H1 (cell line): ENCODE measurements at regions not wholly inside any gene's neighbourhood (a gene's known extent, or its start where the extent isn't known, plus 50 kb on each side); places are given as distances from the start of the nearest gene placed in this dataset.

ENCODE experiments used
- CTCF ChIA-PET: fragments of 300-600 bp; sonication (Branson Sonifier 250); formaldehyde crosslinking; loops from one replicate; lab custom pipeline; 2021; ENCODE audit not compliant: partially characterized antibody; lab: Charles Lee
- POLR2A ChIA-PET: fragments of 300-600 bp; sonication (Branson Sonifier 250); formaldehyde crosslinking; loops from one replicate; lab custom pipeline; 2021; ENCODE audit warnings: inconsistent platforms; ENCODE audit not compliant: partially characterized antibody; lab: Charles Lee
- DNase-seq, 2 experiments: peaks; one replicate each; pipeline versions ENCODE4 v3.0.0 to v3.0.0-alpha.2; 2010 to 2022; ENCODE audit warnings: low spot score in 2 of 2, low read depth in 1 of 2, mixed read lengths in 1 of 2
- FAIRE-seq: peaks from 2 replicates; lab custom pipeline; 2011; peaks lifted over from hg19 to GRCh38; lab: Jason Lieb, UNC
- H2AFZ ChIP-seq: 2 replicates; pipeline ENCODE4 v1.8.1; 2012; ENCODE audit warnings: low read length, inconsistent platforms
- H2AK5ac ChIP-seq: 2 replicates; pipeline ENCODE4 v1.6.1; 2013; ENCODE audit warnings: low read depth, low read length
- H2BK120ac ChIP-seq: replicated peaks from 2 replicates; pipeline ENCODE3; 2013; ENCODE audit warnings: low read depth, low read length, inconsistent platforms
- H2BK12ac ChIP-seq: 2 replicates; pipeline ENCODE4 v1.6.1; 2013; ENCODE audit warnings: low read depth, low read length
- H2BK15ac ChIP-seq: 2 replicates; pipeline ENCODE4 v1.6.1; 2013; ENCODE audit warnings: low read length
- H2BK20ac ChIP-seq: 2 replicates; pipeline ENCODE4 v1.6.1; 2013; ENCODE audit warnings: low read length
- H2BK5ac ChIP-seq: 2 replicates; pipeline ENCODE4 v1.6.1; 2013; ENCODE audit warnings: low read depth, low read length
- H3K14ac ChIP-seq: 2 replicates; pipeline ENCODE4 v1.6.1; 2013; ENCODE audit warnings: inconsistent platforms; ENCODE audit not compliant: insufficient read length
- H3K18ac ChIP-seq: 2 replicates; pipeline ENCODE4 v1.6.1; 2013; ENCODE audit warnings: low read length; ENCODE audit errors: extremely low read depth
- H3K23ac ChIP-seq: 2 replicates; pipeline ENCODE4 v1.6.1; 2013; ENCODE audit warnings: inconsistent platforms; ENCODE audit not compliant: insufficient read length
- H3K23me2 ChIP-seq: 2 replicates; pipeline ENCODE4 v1.6.1; 2013; ENCODE audit warnings: low read depth, low read length
- H3K27ac ChIP-seq: 2 replicates; pipeline ENCODE4 v1.6.1; 2011; ENCODE audit warnings: low read depth, low read length, inconsistent platforms
- H3K27me3 ChIP-seq, 4 experiments: replicated peaks in 1 of 4; 1 replicate in 1 of 4; 2 replicates in 3 of 4; pipeline versions ENCODE4 v1.6.1 to v1.8.1; 2011 to 2013; ENCODE audit warnings: low read length in 3 of 4, mild to moderate bottlenecking in 3 of 4, inconsistent platforms in 2 of 4, mixed read lengths in 2 of 4, moderate library complexity in 1 of 4; ENCODE audit not compliant: control insufficient read depth in 3 of 4, insufficient read depth in 3 of 4; ENCODE audit errors: extremely low read depth in 1 of 4
- H3K36me3 ChIP-seq, 4 experiments: 2 replicates each; pipeline versions ENCODE4 v1.6.1 to v1.8.1; 2011 to 2013; ENCODE audit warnings: mild to moderate bottlenecking in 4 of 4, low read length in 3 of 4, moderate library complexity in 2 of 4, control low read depth in 1 of 4, inconsistent platforms in 1 of 4; ENCODE audit not compliant: insufficient read depth in 4 of 4, control insufficient read depth in 2 of 4
- H3K4ac ChIP-seq: replicated peaks from 2 replicates; pipeline ENCODE3; 2013; ENCODE audit warnings: low read length, low read depth, mixed read lengths, inconsistent platforms; ENCODE audit not compliant: insufficient read length
- H3K4me1 ChIP-seq, 4 experiments: replicated peaks in 1 of 4; 1 replicate in 1 of 4; 2 replicates in 3 of 4; pipeline versions ENCODE4 v1.6.1 to v1.8.1; 2011 to 2013; ENCODE audit warnings: low read length in 3 of 4, inconsistent platforms in 2 of 4, mixed read lengths in 1 of 4; ENCODE audit not compliant: insufficient read depth in 4 of 4, control insufficient read depth in 3 of 4
- H3K4me2 ChIP-seq, 2 experiments: 2 replicates each; pipeline versions ENCODE4 v1.6.1 to v1.8.1; 2011 to 2013; ENCODE audit warnings: low read depth in 2 of 2, low read length in 2 of 2, control low read depth in 1 of 2, inconsistent platforms in 1 of 2, mild to moderate bottlenecking in 1 of 2; ENCODE audit not compliant: insufficient read depth in 1 of 2
- H3K4me3 ChIP-seq, 4 experiments: fragments of 200-600, 300-600 bp in 1 of 4; sonication (generic), shearing (Covaris generic), sonication (Bioruptor Twin) in 1 of 4; 2 replicates each; pipeline versions ENCODE4 v1.5.1 to v1.8.1; 2011 to 2016; ENCODE audit warnings: low read length in 4 of 4, low read depth in 3 of 4, control low read depth in 2 of 4, inconsistent platforms in 2 of 4, mild to moderate bottlenecking in 2 of 4, mixed read lengths in 1 of 4, moderate library complexity in 1 of 4; ENCODE audit not compliant: insufficient read depth in 2 of 4; ENCODE audit errors: extremely low read depth in 1 of 4
- H3K56ac ChIP-seq: replicated peaks from 2 replicates; pipeline ENCODE3; 2013; ENCODE audit warnings: low read depth, mild to moderate bottlenecking, mixed read lengths, low read length, inconsistent platforms; ENCODE audit not compliant: insufficient read length
- H3K79me1 ChIP-seq: 2 replicates; pipeline ENCODE4 v1.6.1; 2013; ENCODE audit warnings: low read depth, low read length, control low read depth
- H3K79me2 ChIP-seq, 2 experiments: 2 replicates each; pipeline versions ENCODE4 v1.6.1 to v1.8.1; 2012 to 2013; ENCODE audit warnings: low read length in 2 of 2, mild to moderate bottlenecking in 2 of 2, inconsistent platforms in 1 of 2; ENCODE audit not compliant: insufficient read depth in 2 of 2, control insufficient read depth in 1 of 2
- H3K9ac ChIP-seq, 4 experiments: replicated peaks in 1 of 4; 1 replicate in 1 of 4; 2 replicates in 3 of 4; pipeline versions ENCODE4 v1.6.1 to v1.8.1; 2011 to 2013; ENCODE audit warnings: low read depth in 3 of 4, low read length in 3 of 4, control low read depth in 2 of 4, mild to moderate bottlenecking in 2 of 4, moderate library complexity in 2 of 4, inconsistent platforms in 1 of 4; ENCODE audit errors: extremely low read depth in 1 of 4
- H3K9me3 ChIP-seq, 2 experiments: 2 replicates each; pipeline versions ENCODE4 v1.6.1 to v1.8.1; 2012 to 2013; ENCODE audit warnings: mild to moderate bottlenecking in 2 of 2, moderate library complexity in 2 of 2, control low read depth in 1 of 2, inconsistent platforms in 1 of 2, low read depth in 1 of 2, low read length in 1 of 2, mixed read lengths in 1 of 2; ENCODE audit not compliant: insufficient read depth in 2 of 2
- H4K20me1 ChIP-seq, 2 experiments: replicated peaks in 1 of 2; 2 replicates each; pipeline versions ENCODE3 to v1.8.1; 2011 to 2013; ENCODE audit warnings: inconsistent platforms in 2 of 2, low read length in 2 of 2, mild to moderate bottlenecking in 1 of 2; ENCODE audit not compliant: insufficient read depth in 2 of 2, control insufficient read depth in 1 of 2
- H4K5ac ChIP-seq: 2 replicates; pipeline ENCODE4 v1.6.1; 2013; ENCODE audit warnings: low read length, low read depth, mixed read lengths, inconsistent platforms; ENCODE audit not compliant: insufficient read length
- H4K8ac ChIP-seq: 2 replicates; pipeline ENCODE4 v1.8.0; 2013; ENCODE audit warnings: mild to moderate bottlenecking, moderate library complexity, low read length, inconsistent platforms; ENCODE audit not compliant: insufficient read depth; ENCODE audit errors: extremely low read depth
- H4K91ac ChIP-seq: replicated peaks from 2 replicates; pipeline ENCODE3; 2013; ENCODE audit warnings: low read length, mixed read lengths, inconsistent platforms; ENCODE audit not compliant: insufficient read length
- CBX5 ChIP-seq: fragments of 300-800, 300-1000 bp; sonication (generic); IDR thresholded peaks from 2 replicates; pipeline ENCODE4 v1.7.1; 2016; ENCODE audit warnings: antibody characterized with exemption, low read length, low read depth
- EZH2 ChIP-seq: fragments of 200-600 bp; sonication (generic); IDR thresholded peaks from 2 replicates; pipeline ENCODE4 v1.7.1; 2012; ENCODE audit warnings: low read depth, mild to moderate bottlenecking, moderate library complexity, low read length, inconsistent platforms; ENCODE audit not compliant: severe bottlenecking
- FOSL1 ChIP-seq: IDR thresholded peaks from 2 replicates; pipeline ENCODE4 v1.6.1; 2011; ENCODE audit warnings: mild to moderate bottlenecking, low read depth, low read length, moderate library complexity; ENCODE audit not compliant: insufficient read depth
- HDAC6 ChIP-seq: IDR thresholded peaks from one replicate; pipeline ENCODE4 v1.7.1; 2012; ENCODE audit warnings: low read depth, mild to moderate bottlenecking, inconsistent platforms, low read length, moderate library complexity
- JUND ChIP-seq: IDR thresholded peaks from 2 replicates; pipeline ENCODE4 v1.6.1; 2011; ENCODE audit warnings: mild to moderate bottlenecking, improper control_type of control experiment, low read length
- POU5F1 ChIP-seq: IDR thresholded peaks from 2 replicates; pipeline ENCODE4 v1.6.1; 2011; ENCODE audit warnings: low read depth, mild to moderate bottlenecking, low read length, moderate library complexity
- RAD21 ChIP-seq, 2 experiments: IDR thresholded peaks in 1 of 2; conservative IDR thresholded peaks in 1 of 2; 2 replicates each; pipeline ENCODE4 v1.6.1; 2011; ENCODE audit warnings: low read depth in 2 of 2, low read length in 2 of 2, improper control_type of control experiment in 1 of 2, inconsistent platforms in 1 of 2, mild to moderate bottlenecking in 1 of 2, moderate library complexity in 1 of 2
- SAP30 ChIP-seq: fragments of 300-600 bp; sonication (generic); IDR thresholded peaks from 2 replicates; pipeline ENCODE4 v1.7.1; 2012; ENCODE audit warnings: low read length, moderate library complexity, mild to moderate bottlenecking, inconsistent platforms; ENCODE audit not compliant: insufficient read depth, insufficient replicate concordance
- SIRT6 ChIP-seq: IDR thresholded peaks from one replicate; pipeline ENCODE4 v1.7.1; 2012; ENCODE audit warnings: low read length, inconsistent platforms
- SRF ChIP-seq: IDR thresholded peaks from 2 replicates; pipeline ENCODE4 v1.6.1; 2011; ENCODE audit warnings: mild to moderate bottlenecking, low read depth, low read length, moderate library complexity
- YY1 ChIP-seq: IDR thresholded peaks from 2 replicates; pipeline ENCODE4 v1.6.1; 2011; ENCODE audit warnings: low read depth, mild to moderate bottlenecking, low read length
- ZNF274 ChIP-seq: IDR thresholded peaks from 2 replicates; pipeline ENCODE4 v1.7.0; 2012; ENCODE audit warnings: low read length, borderline replicate concordance; ENCODE audit errors: extremely low read depth
- WGBS, 2 experiments: shearing (Covaris generic) in 1 of 2; methylation state at CpG; one replicate each; pipeline versions ENCODE4 v1.1.6 to v1.1.7; 2013 to 2015; ENCODE audit warnings: low lambda C conversion rate in 2 of 2, mixed read lengths in 2 of 2, inconsistent platforms in 1 of 2, low coverage in 1 of 2, missing lambda C conversion rate in 1 of 2; ENCODE audit not compliant: insufficient replicate concordance in 2 of 2, insufficient coverage in 1 of 2, insufficient read length in 1 of 2; ENCODE audit errors: extremely low coverage in 1 of 2, missing lambda C conversion rate in 1 of 2; 5-methylcytosine and 5-hydroxymethylcytosine counted together
- TF ChIP-seq, protein P1 (sequence below): IDR thresholded peaks from 2 replicates; pipeline ENCODE4 v1.6.1; 2012; ENCODE audit warnings: inconsistent platforms
- TF ChIP-seq, protein P2 (sequence below): IDR thresholded peaks from 2 replicates; pipeline ENCODE4 v1.6.1; 2011; ENCODE audit warnings: low read length, improper control_type of control experiment

GRCh38 chr9:83130541-83130940 lies 67.6 kb upstream of the RASEF start:
- H2BK12ac ChIP-seq: no peak overlapping the region
- H2BK120ac ChIP-seq: no peak overlapping the region
- H3K9ac ChIP-seq: peak overlapping the region in 1 of 4 experiments; percentile 49; a peak in 1 of 7 replicates
- H3K18ac ChIP-seq: no peak overlapping the region
- H3K56ac ChIP-seq: no peak overlapping the region
- H3K4me2 ChIP-seq: no peak overlapping the region
- no peak overlapping the region for H2AK5ac ChIP-seq
- H2BK5ac ChIP-seq: no peak overlapping the region
- no peak overlapping the region for H2BK20ac ChIP-seq
- no peaks in the 10 kb centered on the region for H3K4me1 ChIP-seq
- no peaks in the 10 kb centered on the region for H3K23me2 ChIP-seq
- H3K23ac ChIP-seq: no peak overlapping the region
- H3K4ac ChIP-seq: no peak overlapping the region
- H3K36me3 ChIP-seq: no peaks in the 10 kb centered on the region
- no peaks in the 10 kb centered on the region for H3K9me3 ChIP-seq
- no peak overlapping the region for H2BK15ac ChIP-seq
- H3K27ac ChIP-seq: no peak overlapping the region
- no peaks in the 10 kb centered on the region for H3K79me1 ChIP-seq
- no peak overlapping the region for H3K4me3 ChIP-seq
- H3K27me3 ChIP-seq: no peaks in the 10 kb centered on the region
- CTCF ChIA-PET: no interaction called here
- DNase-seq (no peak), FAIRE-seq (no peak)
- no peaks in the 10 kb centered on the region for H4K20me1 ChIP-seq
- POLR2A ChIA-PET: no interaction called here
- no peak overlapping the region for H4K5ac ChIP-seq
- no peak overlapping the region for H4K8ac ChIP-seq
- no peaks in the 10 kb centered on the region for H3K79me2 ChIP-seq
- H2AFZ ChIP-seq: no peak overlapping the region; the same call in 1 of the 2 replicates
- no peak overlapping the region for H4K91ac ChIP-seq
- no peak overlapping the region for H3K14ac ChIP-seq
- 71% methylated on average over 2 of the region's 2 CpGs; no CpG with 5 or more reads in 1 of the 2 experiments for WGBS, 2 experiments
- TF ChIP-seq, protein P1, sequence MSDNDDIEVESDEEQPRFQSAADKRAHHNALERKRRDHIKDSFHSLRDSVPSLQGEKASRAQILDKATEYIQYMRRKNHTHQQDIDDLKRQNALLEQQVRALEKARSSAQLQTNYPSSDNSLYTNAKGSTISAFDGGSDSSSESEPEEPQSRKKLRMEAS: no peak
- TF ChIP-seq SRF (no peak), FOSL1 (no peak), POU5F1 (no peak), JUND (no peak), CBX5 (no peak), YY1 (no peak), RAD21 (IDR thresholded peaks at IDR 0.05 in 1 of 2, conservative IDR thresholded peaks at IDR 0.05 in 1 of 2; ENCODE audit: low read depth in 2 of 2, low read length in 2 of 2) (no peak), SIRT6 (no peak), ZNF274 (no peak), HDAC6 (no peak), EZH2 (no peak), SAP30 (no peak)
- TF ChIP-seq, protein P2, sequence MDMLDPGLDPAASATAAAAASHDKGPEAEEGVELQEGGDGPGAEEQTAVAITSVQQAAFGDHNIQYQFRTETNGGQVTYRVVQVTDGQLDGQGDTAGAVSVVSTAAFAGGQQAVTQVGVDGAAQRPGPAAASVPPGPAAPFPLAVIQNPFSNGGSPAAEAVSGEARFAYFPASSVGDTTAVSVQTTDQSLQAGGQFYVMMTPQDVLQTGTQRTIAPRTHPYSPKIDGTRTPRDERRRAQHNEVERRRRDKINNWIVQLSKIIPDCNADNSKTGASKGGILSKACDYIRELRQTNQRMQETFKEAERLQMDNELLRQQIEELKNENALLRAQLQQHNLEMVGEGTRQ: no peak
